MM.1S (cell line): ENCODE measurements at regions not wholly inside any gene's neighbourhood (a gene's known extent, or its start where the extent isn't known, plus 50 kb on each side); places are given as distances from the start of the nearest gene placed in this dataset.

Source experiments
- EZH2 ChIP-seq: fragments of 300-600 bp; sonication (generic); optimal IDR thresholded peaks from 2 replicates; pipeline ENCODE3; 2017; ENCODE audit warnings: low read depth, mild to moderate bottlenecking, antibody characterized with exemption, low read length, mixed read lengths
- EZH2phosphoT487 ChIP-seq: fragments of 300-600 bp; sonication (generic); IDR thresholded peaks from 2 replicates; pipeline ENCODE4 v1.6.1; 2018; ENCODE audit warnings: antibody characterized with exemption, low read length
- TF ChIP-seq, protein P1 (sequence below): fragments of 300-600 bp; sonication (generic); IDR thresholded peaks from 2 replicates; pipeline ENCODE4 v1.5.1; 2016; ENCODE audit warnings: antibody characterized with exemption, low read length, mixed read lengths

DNA sequence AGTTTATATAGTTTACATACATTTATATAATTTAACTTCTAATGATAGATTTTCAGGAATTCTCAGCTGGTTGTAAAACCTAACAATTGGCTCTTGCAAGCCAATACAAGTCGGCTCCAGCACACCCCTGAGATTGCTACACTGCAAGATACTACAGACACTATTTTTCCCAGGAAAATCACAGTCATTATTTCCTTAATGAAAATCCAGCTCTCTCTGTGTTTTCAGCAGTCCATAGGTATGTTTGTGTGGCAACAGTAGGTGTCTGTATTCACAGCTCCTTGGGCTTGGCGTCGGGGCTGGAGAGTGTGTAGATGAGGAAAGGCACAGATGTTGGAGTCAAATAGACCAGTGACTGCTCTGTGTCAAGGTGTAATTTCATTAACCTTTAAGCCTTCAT lies 78.7 kb upstream of the SPTBN1 start:
- TF ChIP-seq, protein P1, sequence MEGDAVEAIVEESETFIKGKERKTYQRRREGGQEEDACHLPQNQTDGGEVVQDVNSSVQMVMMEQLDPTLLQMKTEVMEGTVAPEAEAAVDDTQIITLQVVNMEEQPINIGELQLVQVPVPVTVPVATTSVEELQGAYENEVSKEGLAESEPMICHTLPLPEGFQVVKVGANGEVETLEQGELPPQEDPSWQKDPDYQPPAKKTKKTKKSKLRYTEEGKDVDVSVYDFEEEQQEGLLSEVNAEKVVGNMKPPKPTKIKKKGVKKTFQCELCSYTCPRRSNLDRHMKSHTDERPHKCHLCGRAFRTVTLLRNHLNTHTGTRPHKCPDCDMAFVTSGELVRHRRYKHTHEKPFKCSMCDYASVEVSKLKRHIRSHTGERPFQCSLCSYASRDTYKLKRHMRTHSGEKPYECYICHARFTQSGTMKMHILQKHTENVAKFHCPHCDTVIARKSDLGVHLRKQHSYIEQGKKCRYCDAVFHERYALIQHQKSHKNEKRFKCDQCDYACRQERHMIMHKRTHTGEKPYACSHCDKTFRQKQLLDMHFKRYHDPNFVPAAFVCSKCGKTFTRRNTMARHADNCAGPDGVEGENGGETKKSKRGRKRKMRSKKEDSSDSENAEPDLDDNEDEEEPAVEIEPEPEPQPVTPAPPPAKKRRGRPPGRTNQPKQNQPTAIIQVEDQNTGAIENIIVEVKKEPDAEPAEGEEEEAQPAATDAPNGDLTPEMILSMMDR, result no peak
- TF ChIP-seq EZH2phosphoT487 (no peak), EZH2 (no peak)
